ENCODE measurements at regions not wholly inside any gene's neighbourhood (a gene's known extent, or its start where the extent isn't known, plus 50 kb on each side); places are given as distances from the start of the nearest gene placed in this dataset.

- no peak for DNase-seq
Observed at GRCh38 chr7:11294965-11295364, 321.3 kb downstream of the PHF14 start.

- DNase-seq, result peak; percentile 60
Observed at GRCh38 chr7:11297126-11297625, 323.5 kb downstream of the PHF14 start.

GRCh38 chr7:11297764-11298163 is 324.1 kb downstream of the PHF14 start:
- DNase-seq, result peak; percentile 28

GRCh38 chr7:11298220-11298619 is 324.5 kb downstream of the PHF14 start:
- DNase-seq, result no peak

- DNase-seq, result no peak
Observed at GRCh38 chr7:11300241-11300640, 326.6 kb downstream of the PHF14 start.

- no peak for DNase-seq
Observed at GRCh38 chr7:11302121-11302520, 328.4 kb downstream of the PHF14 start.

GRCh38 chr7:11313801-11314200 is 340.1 kb downstream of the PHF14 start:
- DNase-seq, result no peak

- DNase-seq, result no peak
Observed at GRCh38 chr7:11315666-11316258, 342.1 kb downstream of the PHF14 start.

GRCh38 chr7:11317766-11318165 is 344.1 kb downstream of the PHF14 start:
- DNase-seq, result no peak

- peak; percentile 57 for DNase-seq
Observed at GRCh38 chr7:11319491-11320274, 346.0 kb downstream of the PHF14 start.

All from fibroblast of skin of back (primary cell).